ENCODE measurements at regions not wholly inside any gene's neighbourhood (a gene's known extent, or its start where the extent isn't known, plus 50 kb on each side); places are given as distances from the start of the nearest gene placed in this dataset.

GRCh38 chr4:63919636-63920365 lies 489.4 kb downstream of the TECRL start:
- no peak for DNase-seq (ENCODE audit: extremely low spot score in 2 of 2)
- Histone ChIP-seq H3K36me3 (no peaks in the 10 kb centered on the region), H3K4me1 (no peaks in the 10 kb centered on the region), H3K4me3 (no peak overlapping the region), H3K9me3 (no peaks in the 10 kb centered on the region), H3K27ac (no peak overlapping the region), H3K27me3 (no peaks in the 10 kb centered on the region)
- TF ChIP-seq POLR2A (IDR thresholded peaks at IDR 0.05) = no peak
- no peak for TF ChIP-seq POLR2AphosphoS5 (IDR thresholded peaks at IDR 0.05; ENCODE audit: insufficient read depth in 1 of 2, low read depth in 1 of 2)
- TF ChIP-seq CTCF (IDR thresholded peaks at IDR 0.05) = no peak
- intact Hi-C loops (cut with DNase I) = no loop called here

DNA sequence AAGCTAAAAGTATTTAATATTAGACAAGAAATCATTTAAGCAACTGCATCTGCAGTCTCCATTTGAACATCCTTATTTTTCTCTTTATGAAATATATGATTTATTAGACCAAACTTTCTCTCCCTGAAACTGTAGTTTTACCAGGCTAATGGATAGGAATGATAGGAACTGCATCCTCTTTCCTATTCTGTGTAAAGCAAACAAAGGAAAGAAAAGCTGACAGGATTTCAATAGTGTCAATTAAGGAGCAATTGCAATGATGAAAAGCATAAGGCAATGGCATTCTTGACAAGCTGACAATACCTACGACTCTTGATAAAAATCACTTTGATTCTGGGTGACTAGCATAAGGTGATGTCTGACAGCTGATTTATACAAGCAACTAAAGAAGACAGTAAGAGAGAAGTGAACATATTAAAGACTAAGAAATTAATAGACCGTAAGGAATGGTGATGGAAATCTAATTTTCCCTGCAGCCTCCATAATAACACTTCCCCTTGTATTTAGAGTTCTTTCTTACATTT lies 502.5 kb downstream of the TECRL start:
- H3K9me3 ChIP-seq = no peaks in the 10 kb centered on the region
- H3K36me3 ChIP-seq = no peaks in the 10 kb centered on the region
- no peak overlapping the region for H3K27ac ChIP-seq
- DNase-seq (ENCODE audit: extremely low spot score in 2 of 2) = no peak
- no peaks in the 10 kb centered on the region for H3K27me3 ChIP-seq
- no peak overlapping the region for H3K4me3 ChIP-seq
- TF ChIP-seq POLR2AphosphoS5 (IDR thresholded peaks at IDR 0.05; ENCODE audit: insufficient read depth in 1 of 2, low read depth in 1 of 2) (no peak), POLR2A (IDR thresholded peaks at IDR 0.05) (no peak), CTCF (IDR thresholded peaks at IDR 0.05) (no peak)
- H3K4me1 ChIP-seq = peaks cover 10% of the 10 kb centered on the region
- intact Hi-C loops (cut with DNase I) = no loop called here

DNA sequence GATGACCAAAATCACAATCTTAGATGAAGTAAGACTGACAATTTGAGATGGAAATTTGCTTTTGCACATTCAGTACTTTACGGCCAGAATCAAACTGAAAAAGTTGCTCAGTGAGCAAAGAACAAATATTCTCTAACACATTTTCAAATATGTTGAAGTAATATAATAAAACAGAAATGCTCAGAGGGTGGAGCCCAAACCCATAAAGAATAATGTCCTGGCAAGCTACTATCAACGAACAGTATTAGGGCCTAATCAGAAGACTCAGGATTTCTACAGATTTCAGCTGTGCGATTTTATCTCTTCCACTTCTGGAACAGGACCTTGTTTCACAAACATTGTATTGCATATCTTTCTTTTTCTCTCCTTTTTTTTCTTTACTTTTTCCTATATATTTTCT lies 505.0 kb downstream of the TECRL start:
- intact Hi-C loops (cut with DNase I) = no loop called here
- H3K27ac ChIP-seq = no peak overlapping the region
- no peak for TF ChIP-seq CTCF (IDR thresholded peaks at IDR 0.05)
- no peak for TF ChIP-seq POLR2A (IDR thresholded peaks at IDR 0.05)
- TF ChIP-seq POLR2AphosphoS5 (IDR thresholded peaks at IDR 0.05; ENCODE audit: insufficient read depth in 1 of 2, low read depth in 1 of 2) = no peak
- no peak for DNase-seq (ENCODE audit: extremely low spot score in 2 of 2)
- H3K27me3 ChIP-seq = no peaks in the 10 kb centered on the region
- no peaks in the 10 kb centered on the region for H3K36me3 ChIP-seq
- no peak overlapping the region for H3K4me3 ChIP-seq
- H3K9me3 ChIP-seq = no peaks in the 10 kb centered on the region
- peaks cover 10% of the 10 kb centered on the region for H3K4me1 ChIP-seq

GRCh38 chr4:63901304-63901703 lies 507.9 kb downstream of the TECRL start:
- no peak overlapping the region for H3K27ac ChIP-seq
- TF ChIP-seq CTCF (IDR thresholded peaks at IDR 0.05) = no peak
- no peak for TF ChIP-seq POLR2A (IDR thresholded peaks at IDR 0.05)
- no peak for TF ChIP-seq POLR2AphosphoS5 (IDR thresholded peaks at IDR 0.05; ENCODE audit: insufficient read depth in 1 of 2, low read depth in 1 of 2)

DNA sequence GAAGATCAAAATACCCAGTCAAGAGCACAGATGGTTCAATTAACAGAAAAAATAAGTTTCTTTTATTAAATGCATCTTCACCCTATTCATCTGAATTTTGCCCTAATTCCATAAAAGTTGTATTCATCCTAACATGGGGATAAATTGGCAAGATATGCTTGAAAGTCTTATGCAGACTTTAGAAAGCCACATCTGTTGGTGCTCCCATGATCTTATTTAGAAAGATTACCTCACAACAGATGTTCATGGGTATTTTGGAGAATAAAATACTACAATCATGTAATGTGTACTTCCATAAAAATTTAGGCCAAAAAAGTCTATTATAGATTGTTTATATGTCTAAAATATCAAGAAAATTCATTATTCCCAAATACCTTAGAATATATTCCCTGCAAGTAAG lies 510.3 kb downstream of the TECRL start:
- Histone ChIP-seq H3K4me3 (no peak overlapping the region), H3K36me3 (no peaks in the 10 kb centered on the region), H3K27ac (no peak overlapping the region), H3K27me3 (no peaks in the 10 kb centered on the region), H3K9me3 (no peaks in the 10 kb centered on the region), H3K4me1 (no peaks in the 10 kb centered on the region)
- DNase-seq (ENCODE audit: extremely low spot score in 2 of 2) = no peak
- intact Hi-C loops (cut with DNase I) = no loop called here
- TF ChIP-seq POLR2A (IDR thresholded peaks at IDR 0.05) = no peak
- no peak for TF ChIP-seq POLR2AphosphoS5 (IDR thresholded peaks at IDR 0.05; ENCODE audit: insufficient read depth in 1 of 2, low read depth in 1 of 2)
- TF ChIP-seq CTCF (IDR thresholded peaks at IDR 0.05) = no peak

More at GRCh38 chr4:63901304-63901703, 507.9 kb downstream of the TECRL start:
- intact Hi-C loops (cut with DNase I) = no loop called here
- Histone ChIP-seq H3K4me1 (peaks cover 10% of the 10 kb centered on the region), H3K27me3 (no peaks in the 10 kb centered on the region), H3K9me3 (no peaks in the 10 kb centered on the region), H3K4me3 (no peak overlapping the region), H3K36me3 (no peaks in the 10 kb centered on the region)
- no peak for DNase-seq (ENCODE audit: extremely low spot score in 2 of 2)
